Subcutaneous abdominal adipose tissue (tissue), 5 donors: ENCODE measurements at regions not wholly inside any gene's neighbourhood (a gene's known extent, or its start where the extent isn't known, plus 50 kb on each side); places are given as distances from the start of the nearest gene placed in this dataset.
"Not testable (repeated sequence)": the region's sequence is repeated elsewhere in the genome, so short reads cannot be mapped to it uniquely, and the experiment has no call there.

ENCODE experiments used
- H3K27ac ChIP-seq: one replicate; pipeline ENCODE4 v1.7.0; 2013; ENCODE audit warnings: low read depth, mild to moderate bottlenecking, inconsistent platforms, low read length, moderate library complexity
- H3K27me3 ChIP-seq, 5 donors: one replicate each; pipeline ENCODE4 v1.7.0; 2013; ENCODE audit warnings: low read length in 5 of 5, inconsistent platforms in 1 of 5; ENCODE audit not compliant: control insufficient read depth in 5 of 5, insufficient read depth in 4 of 5
- H3K36me3 ChIP-seq, 5 donors: one replicate each; pipeline ENCODE4 v1.7.0; 2013; ENCODE audit warnings: low read length in 5 of 5; ENCODE audit not compliant: control insufficient read depth in 5 of 5, insufficient read depth in 5 of 5
- H3K4me1 ChIP-seq, 5 donors: one replicate each; pipeline ENCODE4 v1.7.0; 2013; ENCODE audit warnings: low read length in 5 of 5, mild to moderate bottlenecking in 3 of 5, moderate library complexity in 1 of 5; ENCODE audit not compliant: control insufficient read depth in 5 of 5, insufficient read depth in 5 of 5
- H3K4me3 ChIP-seq, 5 donors: one replicate each; pipeline ENCODE4 v1.7.0; 2013; ENCODE audit warnings: low read length in 5 of 5, low read depth in 1 of 5
- H3K9ac ChIP-seq, 5 donors: one replicate each; pipeline ENCODE4 v1.7.0; 2013; ENCODE audit warnings: low read length in 5 of 5, mild to moderate bottlenecking in 4 of 5, moderate library complexity in 3 of 5
- H3K9me3 ChIP-seq, 5 donors: one replicate each; pipeline ENCODE4 v1.7.0; 2013; ENCODE audit warnings: low read length in 5 of 5; ENCODE audit not compliant: control insufficient read depth in 5 of 5
- donor health status: healthy.
- donor health status: healthy.
- donor health status: healthy.
- donor health status: healthy.
- donor health status: healthy.

DNA sequence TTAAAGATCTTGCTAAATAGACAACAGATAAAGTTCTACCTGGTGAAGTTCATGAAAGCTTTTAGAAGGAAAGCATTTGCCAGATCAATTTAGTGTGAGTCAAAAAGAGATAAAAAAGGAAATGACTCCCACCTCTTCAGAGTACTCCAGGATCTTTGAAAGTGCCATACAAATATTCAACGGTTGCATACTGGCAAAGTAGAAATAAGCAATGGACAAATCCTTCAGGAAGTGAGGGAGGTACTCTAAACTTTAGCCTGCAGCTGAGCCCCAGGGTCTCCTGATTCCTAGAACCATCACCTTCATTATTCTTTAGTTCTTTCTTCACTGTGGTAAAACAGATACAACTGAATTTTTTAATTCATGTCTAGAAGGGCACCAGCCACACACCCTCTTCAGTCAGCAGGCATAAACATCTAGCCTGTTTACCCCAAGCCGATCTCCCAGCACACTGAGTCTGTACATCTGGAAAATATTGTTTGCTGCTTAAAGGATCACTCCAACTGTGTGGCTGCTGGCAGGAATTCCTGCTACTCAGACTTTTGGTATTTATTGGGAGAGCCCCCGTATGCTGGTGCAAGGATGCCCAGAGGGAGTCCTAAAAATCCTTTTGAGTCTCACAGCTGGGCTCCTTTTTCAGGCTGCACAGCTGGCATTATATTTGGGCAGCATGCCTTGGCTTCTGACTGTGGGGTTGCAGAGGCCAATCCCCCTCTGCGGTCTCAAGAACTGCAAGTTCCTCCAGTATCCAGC lies 72.3 kb upstream of the SESTD1 start:
- Histone ChIP-seq H3K4me1 (peaks cover 0 to 52% (median 41%) of the 10 kb centered on the region in 5 donors), H3K36me3 (no peaks in the 10 kb centered on the region), H3K9me3 (no peaks in the 10 kb centered on the region), H3K27ac (peak overlapping the region; percentile 78), H3K9ac (no peak overlapping the region), H3K4me3 (peak overlapping the region in 1 of 5 donors; percentile 12), H3K27me3 (no peaks in the 10 kb centered on the region)

DNA sequence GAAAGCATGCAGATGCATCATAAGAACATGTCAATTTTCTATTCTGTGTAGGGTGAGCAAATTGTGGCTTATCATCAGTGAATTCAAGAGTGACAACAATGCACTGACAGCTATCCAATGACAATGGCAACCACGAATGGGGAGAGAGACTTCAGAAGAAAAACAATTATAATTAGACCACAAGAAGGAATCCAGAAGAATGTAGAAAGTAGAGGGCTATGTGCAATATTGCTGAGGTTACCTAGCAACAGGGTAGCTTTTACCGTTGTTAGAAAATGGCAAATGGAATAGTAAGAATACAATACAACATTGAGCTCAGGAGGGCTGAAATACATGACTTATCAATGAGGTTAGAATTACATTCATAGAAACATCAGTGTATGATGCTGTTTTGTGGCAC lies 71.1 kb upstream of the SESTD1 start:
- Histone ChIP-seq H3K4me1 (peaks cover 0 to 40% (median 29%) of the 10 kb centered on the region in 5 donors), H3K9me3 (no peaks in the 10 kb centered on the region), H3K4me3 (no peak overlapping the region), H3K27me3 (no peaks in the 10 kb centered on the region), H3K9ac (no peak overlapping the region), H3K27ac (no peak overlapping the region), H3K36me3 (no peaks in the 10 kb centered on the region)

DNA sequence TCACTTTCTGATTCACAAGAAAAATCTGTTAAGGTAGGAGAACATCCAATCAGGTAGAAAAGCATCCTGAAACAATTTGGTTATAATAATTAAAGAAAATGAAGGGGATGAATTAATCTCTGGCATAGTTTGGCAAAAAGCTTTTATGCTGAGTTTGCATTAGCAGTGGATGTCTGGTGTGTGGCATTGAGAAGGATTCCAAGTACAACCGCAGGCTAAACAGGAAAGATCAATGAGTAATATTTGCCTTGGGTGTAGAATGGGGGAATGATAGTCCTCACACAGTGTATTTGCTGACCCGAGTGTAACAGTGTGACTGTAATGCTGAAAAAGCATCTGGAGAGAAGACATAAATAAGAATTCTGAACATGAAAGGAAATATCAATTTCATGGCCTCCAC lies 68.3 kb upstream of the SESTD1 start:
- Histone ChIP-seq H3K9ac (no peak overlapping the region), H3K4me3 (no peak overlapping the region), H3K4me1 (peaks cover 0 to 15% (median 13%) of the 10 kb centered on the region in 5 donors), H3K36me3 (no peaks in the 10 kb centered on the region), H3K27ac (no peak overlapping the region), H3K9me3 (no peaks in the 10 kb centered on the region), H3K27me3 (no peaks in the 10 kb centered on the region)

DNA sequence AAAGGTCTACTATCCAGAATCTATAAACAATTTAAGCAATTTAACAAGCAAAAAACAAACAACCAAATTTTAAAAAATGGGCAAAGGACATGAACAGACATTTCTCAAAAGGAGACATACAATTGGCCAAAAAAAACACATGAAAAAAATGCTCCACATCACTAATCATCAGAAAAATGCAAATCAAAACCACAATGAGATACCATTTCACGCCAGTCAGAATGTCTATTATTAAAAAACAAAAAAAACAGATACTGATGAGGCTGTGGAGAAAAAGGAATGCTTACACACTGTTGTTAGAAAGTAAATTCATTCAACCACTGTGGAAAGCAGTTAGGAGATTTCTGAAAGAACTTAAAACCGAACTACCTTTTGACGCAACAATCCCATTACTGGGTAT lies 66.4 kb upstream of the SESTD1 start:
- no peak overlapping the region for H3K9ac ChIP-seq
- H3K36me3 ChIP-seq, result no peaks in the 10 kb centered on the region
- H3K4me3 ChIP-seq, result no peak overlapping the region
- H3K27me3 ChIP-seq, result no peaks in the 10 kb centered on the region
- no peak overlapping the region for H3K27ac ChIP-seq
- H3K9me3 ChIP-seq, result no peaks in the 10 kb centered on the region
- no peaks in the 10 kb centered on the region for H3K4me1 ChIP-seq

DNA sequence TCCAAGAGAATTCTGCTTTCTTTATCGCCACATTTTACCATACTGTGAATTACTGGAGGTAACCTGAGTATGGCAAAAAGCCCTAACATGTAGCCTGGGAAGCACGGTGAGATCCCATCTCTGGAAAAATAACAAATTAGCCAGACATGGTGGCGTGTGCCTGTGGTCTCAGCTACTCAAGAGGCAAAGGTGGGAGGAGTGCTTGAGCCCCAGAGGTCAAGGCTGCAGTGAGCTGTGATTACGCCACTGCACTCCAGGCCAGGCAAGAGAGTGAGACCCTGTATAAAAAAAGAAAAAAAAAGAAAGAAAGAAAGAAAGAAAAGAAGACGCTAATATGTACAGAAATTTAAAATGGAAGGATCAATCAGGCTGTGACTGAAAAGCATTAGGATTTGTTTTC lies 57.7 kb upstream of the SESTD1 start:
- no peak overlapping the region for H3K4me3 ChIP-seq
- no peak overlapping the region for H3K9ac ChIP-seq
- no peaks in the 10 kb centered on the region for H3K9me3 ChIP-seq
- H3K4me1 ChIP-seq, result no peaks in the 10 kb centered on the region
- no peaks in the 10 kb centered on the region for H3K27me3 ChIP-seq
- H3K27ac ChIP-seq, result no peak overlapping the region
- H3K36me3 ChIP-seq, result no peaks in the 10 kb centered on the region

DNA sequence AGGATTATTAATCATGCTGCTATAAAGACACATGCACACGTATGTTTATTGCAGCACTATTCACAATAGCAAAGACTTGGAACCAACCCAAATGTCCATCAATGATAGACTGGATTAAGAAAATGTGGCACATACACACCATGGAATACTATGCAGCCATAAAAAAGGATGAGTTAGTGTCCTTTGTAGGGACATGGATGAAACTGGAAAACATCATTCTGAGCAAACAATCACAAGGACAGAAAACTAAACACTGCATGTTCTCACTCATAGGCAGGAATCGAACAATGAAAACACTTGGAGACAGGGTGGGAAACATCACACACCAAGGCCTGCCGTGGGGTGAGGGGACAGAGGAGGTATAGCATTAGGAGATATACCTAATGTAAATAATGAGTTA lies 56.4 kb upstream of the SESTD1 start:
- H3K27ac ChIP-seq, result not testable (repeated sequence)

DNA sequence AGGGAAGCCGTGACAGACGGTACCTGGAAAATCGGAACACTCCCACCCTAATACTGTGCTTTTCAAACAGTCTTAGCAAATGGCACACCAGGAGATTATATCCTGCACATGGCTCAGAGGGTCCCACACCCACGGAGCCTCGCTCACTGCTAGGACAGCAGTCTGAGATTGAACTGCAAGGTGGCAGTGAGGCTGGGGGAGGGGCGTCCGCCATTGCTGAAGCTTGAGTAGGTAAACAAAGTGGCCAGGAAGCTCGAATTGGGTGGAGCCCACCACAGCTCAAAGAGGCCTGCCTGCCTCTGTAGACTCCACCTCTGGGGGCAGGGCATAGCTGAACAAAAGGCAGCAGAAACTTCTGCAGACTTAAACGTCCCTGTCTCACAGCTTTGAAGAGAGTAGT lies 50.1 kb upstream of the SESTD1 start:
- H3K27ac ChIP-seq, H3K9me3 ChIP-seq, H3K27me3 ChIP-seq, H3K36me3 ChIP-seq, H3K9ac ChIP-seq, H3K4me3 ChIP-seq, H3K4me1 ChIP-seq: not testable (repeated sequence)

More for the DNA sequence above, 56.4 kb upstream of the SESTD1 start:
- not testable (repeated sequence) for H3K36me3 ChIP-seq, H3K27me3 ChIP-seq, H3K4me3 ChIP-seq, H3K9me3 ChIP-seq, H3K9ac ChIP-seq, H3K4me1 ChIP-seq
